COLO829 (cell line): ENCODE measurements at regions not wholly inside any gene's neighbourhood (a gene's known extent, or its start where the extent isn't known, plus 50 kb on each side); places are given as distances from the start of the nearest gene placed in this dataset.
A peak's percentile ranks its signal among the peaks of the same experiment; 100 is the strongest.

Source experiments
- DNase-seq: peaks from one replicate; pipeline ENCODE4 v3.0.0; 2012; ENCODE audit warnings: low spot score

DNA sequence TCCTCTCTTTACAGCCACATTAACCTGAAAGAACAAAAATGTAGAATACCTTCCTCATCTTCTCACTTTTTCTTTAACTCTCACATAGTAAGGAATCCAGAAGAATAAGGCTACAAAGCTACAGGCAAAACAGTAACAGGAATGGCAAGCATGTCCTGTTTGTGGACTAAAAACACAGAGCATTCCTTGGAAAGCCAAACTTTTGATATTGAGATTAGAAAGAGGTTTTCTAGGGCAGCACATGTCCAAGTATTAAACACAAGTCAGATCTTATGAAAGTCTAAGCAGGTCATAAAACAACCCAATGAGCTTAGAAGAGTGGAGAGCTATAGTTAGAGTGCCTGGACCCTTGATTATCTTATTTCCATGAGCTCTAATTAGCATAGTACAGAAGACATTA is 58.2 kb upstream of the FAM9C start:
- no peak for DNase-seq

- peak; percentile 86 for DNase-seq
Observed at GRCh38 chrX:13101441-13102139, 57.2 kb upstream of the FAM9C start.

GRCh38 chrX:13099121-13099520 is 54.7 kb upstream of the FAM9C start:
- DNase-seq: no peak

DNA sequence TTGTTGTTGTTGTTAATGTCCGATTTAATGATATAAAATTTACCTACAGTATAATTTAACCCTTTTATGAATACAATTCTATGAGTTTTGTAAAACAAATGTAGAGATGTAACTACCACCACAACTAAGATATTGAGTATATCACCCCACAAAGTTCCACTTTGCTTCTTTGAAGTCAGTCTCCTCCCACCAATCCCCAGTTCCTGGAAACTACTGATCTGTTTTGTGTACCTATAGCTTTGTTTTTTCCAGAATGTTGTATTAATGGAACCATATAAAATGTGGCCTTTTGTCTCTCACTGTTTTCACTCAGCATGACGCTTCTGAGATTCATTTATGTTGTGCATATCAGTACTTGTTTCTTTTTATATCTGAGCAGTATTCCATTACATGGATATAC is 52.3 kb upstream of the FAM9C start:
- DNase-seq: no peak

DNA sequence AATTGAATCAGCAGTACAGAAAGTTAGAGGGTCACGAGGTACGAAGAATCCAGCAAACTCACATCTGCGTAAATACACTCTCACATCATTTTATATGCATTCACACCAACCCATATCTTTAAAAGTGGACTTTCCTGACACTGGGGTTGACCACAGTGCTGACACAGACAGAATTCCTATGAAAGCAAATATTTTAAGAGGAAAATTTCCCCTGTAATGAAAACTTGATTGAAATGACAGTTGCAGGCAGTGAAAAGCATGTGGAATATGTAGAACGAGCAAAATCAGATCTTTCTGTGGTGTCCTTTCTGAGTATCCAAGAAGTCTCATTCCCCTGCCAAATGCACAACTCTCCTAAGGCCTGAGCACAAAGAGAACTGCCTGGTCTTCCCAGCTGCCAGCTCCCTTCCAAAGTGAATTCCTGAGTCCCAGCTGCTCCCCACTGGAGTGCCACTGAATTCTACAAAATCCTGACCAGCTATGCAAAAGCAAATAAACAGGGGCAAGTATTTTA is 50.5 kb upstream of the FAM9C start:
- DNase-seq: no peak

GRCh38 chrX:13094374-13094773 is 50.0 kb upstream of the FAM9C start:
- DNase-seq: no peak
